Dendritic cell treated with granulocyte-macrophage colony-stimulating factor and Interleukin-4, amounts not matched to agents 40 ng/mL and 50 ng/mL, for 4 days (primary cell): ENCODE measurements at regions not wholly inside any gene's neighbourhood (a gene's known extent, or its start where the extent isn't known, plus 50 kb on each side); places are given as distances from the start of the nearest gene placed in this dataset.
"Not testable (repeated sequence)": the region's sequence is repeated elsewhere in the genome, so short reads cannot be mapped to it uniquely, and the experiment has no call there.

ENCODE experiments used
- H3K27ac Mint-ChIP-seq: one replicate; pipeline ENCODE4 v1.8.0; 2022; ENCODE audit warnings: mild to moderate bottlenecking, mixed read lengths
- H3K27me3 Mint-ChIP-seq: one replicate; pipeline ENCODE4 v1.8.0; 2022; ENCODE audit warnings: mild to moderate bottlenecking, mixed read lengths
- H3K36me3 Mint-ChIP-seq: one replicate; pipeline ENCODE4 v1.8.0; 2022; ENCODE audit warnings: low read depth, mixed read lengths
- H3K4me1 Mint-ChIP-seq: one replicate; pipeline ENCODE4 v1.8.0; 2022; ENCODE audit warnings: low read depth, mixed read lengths
- H3K4me3 Mint-ChIP-seq: one replicate; pipeline ENCODE4 v1.8.0; 2022; ENCODE audit warnings: mild to moderate bottlenecking, moderate library complexity, mixed read lengths
- H3K9me3 Mint-ChIP-seq: one replicate; pipeline ENCODE4 v1.8.0; 2022; ENCODE audit warnings: mixed read lengths
- intact Hi-C: fragments of 100-400 bp; cut with micrococcal nuclease; formaldehyde crosslinking; loops from one replicate; pipeline ENCODE4 v1.15.0; 2022

GRCh38 chr5:175331173-175332036, 112.6 kb downstream of the DRD1 start:
- H3K4me1 Mint-ChIP-seq, intact Hi-C loops, H3K27me3 Mint-ChIP-seq, H3K27ac Mint-ChIP-seq, H3K9me3 Mint-ChIP-seq, H3K36me3 Mint-ChIP-seq, H3K4me3 Mint-ChIP-seq: not testable (repeated sequence)

- Mint-ChIP-seq H3K4me3 (no peak overlapping the region), H3K9me3 (no peaks in the 10 kb centered on the region), H3K27ac (no peak overlapping the region), H3K36me3 (no peaks in the 10 kb centered on the region), H3K27me3 (no peaks in the 10 kb centered on the region), H3K4me1 (no peaks in the 10 kb centered on the region)
- intact Hi-C loops: no loop called here
These were observed 114.0 kb downstream of the DRD1 start for GRCh38 chr5:175329976-175330375.

- Mint-ChIP-seq H3K9me3 (no peaks in the 10 kb centered on the region), H3K27me3 (no peaks in the 10 kb centered on the region), H3K4me3 (no peak overlapping the region), H3K4me1 (no peaks in the 10 kb centered on the region), H3K36me3 (no peaks in the 10 kb centered on the region), H3K27ac (no peak overlapping the region)
- intact Hi-C loops: no loop called here
These were observed 115.3 kb downstream of the DRD1 start for GRCh38 chr5:175328687-175329086.

GRCh38 chr5:175328176-175328575, 115.8 kb downstream of the DRD1 start:
- Mint-ChIP-seq H3K27me3 (no peaks in the 10 kb centered on the region), H3K36me3 (no peaks in the 10 kb centered on the region), H3K27ac (no peak overlapping the region), H3K4me1 (no peaks in the 10 kb centered on the region), H3K9me3 (no peaks in the 10 kb centered on the region), H3K4me3 (no peak overlapping the region)
- intact Hi-C loops: no loop called here

- no peak overlapping the region for H3K4me3 Mint-ChIP-seq
- no peaks in the 10 kb centered on the region for H3K9me3 Mint-ChIP-seq
- H3K4me1 Mint-ChIP-seq: no peaks in the 10 kb centered on the region
- H3K27me3 Mint-ChIP-seq: no peaks in the 10 kb centered on the region
- H3K27ac Mint-ChIP-seq: no peak overlapping the region
- intact Hi-C loops: no loop called here
- no peaks in the 10 kb centered on the region for H3K36me3 Mint-ChIP-seq
These were observed 118.3 kb downstream of the DRD1 start for GRCh38 chr5:175325681-175326080.

- Mint-ChIP-seq H3K27ac (no peak overlapping the region), H3K9me3 (no peaks in the 10 kb centered on the region), H3K27me3 (no peaks in the 10 kb centered on the region), H3K36me3 (no peaks in the 10 kb centered on the region), H3K4me1 (no peaks in the 10 kb centered on the region), H3K4me3 (no peak overlapping the region)
- intact Hi-C loops: no loop called here
These were observed 122.0 kb downstream of the DRD1 start for GRCh38 chr5:175321927-175322532.

- Mint-ChIP-seq H3K4me3 (no peak overlapping the region), H3K27ac (no peak overlapping the region), H3K9me3 (no peaks in the 10 kb centered on the region), H3K36me3 (no peaks in the 10 kb centered on the region), H3K27me3 (no peaks in the 10 kb centered on the region), H3K4me1 (no peaks in the 10 kb centered on the region)
- intact Hi-C loops: no loop called here
These were observed 124.8 kb downstream of the DRD1 start for GRCh38 chr5:175319199-175319598.

GRCh38 chr5:175317872-175318271, 126.1 kb downstream of the DRD1 start:
- H3K4me1 Mint-ChIP-seq: no peaks in the 10 kb centered on the region
- no peak overlapping the region for H3K27ac Mint-ChIP-seq
- H3K4me3 Mint-ChIP-seq: no peak overlapping the region
- no peaks in the 10 kb centered on the region for H3K36me3 Mint-ChIP-seq
- H3K9me3 Mint-ChIP-seq: no peaks in the 10 kb centered on the region
- H3K27me3 Mint-ChIP-seq: no peaks in the 10 kb centered on the region
- intact Hi-C loops: no loop called here

- intact Hi-C loops: no loop called here
- Mint-ChIP-seq H3K4me3 (no peak overlapping the region), H3K27me3 (no peaks in the 10 kb centered on the region), H3K27ac (no peak overlapping the region), H3K4me1 (no peaks in the 10 kb centered on the region), H3K36me3 (no peaks in the 10 kb centered on the region), H3K9me3 (no peaks in the 10 kb centered on the region)
These were observed 134.7 kb downstream of the DRD1 start for GRCh38 chr5:175309218-175309810.

- no peaks in the 10 kb centered on the region for H3K9me3 Mint-ChIP-seq
These were observed 135.3 kb downstream of the DRD1 start for GRCh38 chr5:175308701-175309100.

GRCh38 chr5:175306381-175306780, 137.6 kb downstream of the DRD1 start:
- no peaks in the 10 kb centered on the region for H3K9me3 Mint-ChIP-seq
- intact Hi-C loops: no loop called here
- no peaks in the 10 kb centered on the region for H3K4me1 Mint-ChIP-seq
- H3K4me3 Mint-ChIP-seq: no peak overlapping the region
- no peaks in the 10 kb centered on the region for H3K36me3 Mint-ChIP-seq
- H3K27me3 Mint-ChIP-seq: no peaks in the 10 kb centered on the region
- H3K27ac Mint-ChIP-seq: no peak overlapping the region

More at GRCh38 chr5:175308701-175309100, 135.3 kb downstream of the DRD1 start:
- Mint-ChIP-seq H3K27ac (no peak overlapping the region), H3K4me1 (no peaks in the 10 kb centered on the region), H3K36me3 (no peaks in the 10 kb centered on the region), H3K27me3 (no peaks in the 10 kb centered on the region), H3K4me3 (no peak overlapping the region)
- intact Hi-C loops: no loop called here

GRCh38 chr5:175305251-175305650, 138.7 kb downstream of the DRD1 start:
- no peaks in the 10 kb centered on the region for H3K27me3 Mint-ChIP-seq
- H3K9me3 Mint-ChIP-seq: no peaks in the 10 kb centered on the region
- H3K36me3 Mint-ChIP-seq: no peaks in the 10 kb centered on the region
- H3K4me1 Mint-ChIP-seq: no peaks in the 10 kb centered on the region
- no peak overlapping the region for H3K27ac Mint-ChIP-seq
- intact Hi-C loops: no loop called here
- H3K4me3 Mint-ChIP-seq: no peak overlapping the region

GRCh38 chr5:175290379-175290778, 153.6 kb downstream of the DRD1 start:
- Mint-ChIP-seq H3K36me3 (no peaks in the 10 kb centered on the region), H3K27ac (no peak overlapping the region), H3K27me3 (no peaks in the 10 kb centered on the region), H3K4me3 (no peak overlapping the region), H3K4me1 (no peaks in the 10 kb centered on the region), H3K9me3 (no peaks in the 10 kb centered on the region)
- intact Hi-C loops: no loop called here

- Mint-ChIP-seq H3K4me1 (no peaks in the 10 kb centered on the region), H3K4me3 (no peak overlapping the region), H3K36me3 (no peaks in the 10 kb centered on the region), H3K9me3 (no peaks in the 10 kb centered on the region), H3K27ac (no peak overlapping the region), H3K27me3 (no peaks in the 10 kb centered on the region)
- intact Hi-C loops: no loop called here
These were observed 155.8 kb downstream of the DRD1 start for GRCh38 chr5:175288048-175288621.
